CD4-positive, alpha-beta T cell treated with Interferon gamma for 1 hour (primary cell): ENCODE measurements at regions not wholly inside any gene's neighbourhood (a gene's known extent, or its start where the extent isn't known, plus 50 kb on each side); places are given as distances from the start of the nearest gene placed in this dataset.
"Not testable (repeated sequence)": the region's sequence is repeated elsewhere in the genome, so short reads cannot be mapped to it uniquely, and the experiment has no call there.

Experiments
- DNase-seq: peaks from one replicate; pipeline ENCODE4 v3.0.0-alpha.2; 2020

DNA sequence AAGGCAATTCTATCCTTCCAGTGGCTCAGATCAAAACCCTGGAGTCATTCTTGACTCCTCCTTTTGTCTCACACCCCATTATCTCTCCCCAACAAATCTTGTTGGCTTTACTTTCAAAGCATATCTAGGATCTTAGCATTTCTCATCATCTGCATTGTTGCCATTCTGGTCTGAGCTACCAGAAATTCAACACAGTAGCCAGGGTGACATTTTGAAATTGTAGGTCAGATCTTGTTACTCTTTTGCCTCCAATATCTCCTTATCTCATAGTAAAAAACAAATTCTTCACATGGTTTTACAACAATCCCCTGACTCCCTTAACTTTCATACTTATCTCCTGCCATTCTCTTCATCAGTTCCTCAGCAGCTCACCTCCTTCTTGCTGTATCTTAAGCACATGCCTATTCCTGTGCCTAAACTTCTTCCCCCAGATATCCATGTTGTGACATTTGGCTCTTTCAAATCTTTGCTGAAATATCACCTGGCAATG is 115.8 kb downstream of the KLF5 start:
- DNase-seq, result no peak

DNA sequence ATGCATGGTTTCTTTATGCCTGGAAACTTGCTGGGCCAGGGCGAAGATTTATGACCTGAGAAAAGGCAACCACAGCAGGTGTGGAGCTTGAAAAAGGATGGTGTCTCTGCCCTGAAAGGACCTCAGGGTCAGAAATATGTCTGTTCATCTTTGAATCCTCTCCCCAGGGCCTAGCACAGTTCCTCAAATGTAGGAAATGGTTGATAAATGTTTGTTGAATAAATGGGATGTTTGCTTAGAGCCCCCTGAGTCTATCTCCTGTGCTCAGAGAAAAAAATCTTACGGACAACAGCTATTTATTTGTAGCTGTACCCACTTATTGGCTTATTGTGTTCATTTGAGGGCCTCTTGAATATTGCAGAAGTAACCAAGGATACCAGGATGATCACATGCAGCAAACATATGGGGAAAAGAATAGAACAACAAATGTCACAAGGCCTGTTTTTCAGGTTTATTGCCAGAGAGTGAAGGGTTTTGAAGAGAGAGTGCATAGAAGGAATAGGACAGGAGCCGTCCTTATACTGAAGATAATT is 114.5 kb downstream of the KLF5 start:
- DNase-seq, result no peak

DNA sequence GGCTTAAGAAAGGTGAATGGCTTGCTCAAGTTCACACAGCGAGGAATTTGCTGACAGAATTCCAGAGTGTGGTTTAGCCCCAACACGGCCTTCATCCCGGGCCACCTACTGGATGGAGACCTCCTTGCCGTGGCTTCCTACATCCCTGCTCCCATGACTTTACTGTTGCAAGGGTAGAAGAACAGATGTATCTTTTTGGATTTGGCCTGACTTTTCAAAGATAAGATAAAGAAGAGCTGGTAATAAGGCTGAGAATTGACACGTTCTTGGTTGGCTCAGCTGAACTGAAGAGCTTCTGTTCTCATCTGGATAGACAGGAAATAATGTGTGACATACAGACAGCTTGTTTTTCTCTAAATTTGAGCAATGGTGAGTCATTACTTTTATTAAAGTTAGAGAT is 113.1 kb downstream of the KLF5 start:
- no peak for DNase-seq

DNA sequence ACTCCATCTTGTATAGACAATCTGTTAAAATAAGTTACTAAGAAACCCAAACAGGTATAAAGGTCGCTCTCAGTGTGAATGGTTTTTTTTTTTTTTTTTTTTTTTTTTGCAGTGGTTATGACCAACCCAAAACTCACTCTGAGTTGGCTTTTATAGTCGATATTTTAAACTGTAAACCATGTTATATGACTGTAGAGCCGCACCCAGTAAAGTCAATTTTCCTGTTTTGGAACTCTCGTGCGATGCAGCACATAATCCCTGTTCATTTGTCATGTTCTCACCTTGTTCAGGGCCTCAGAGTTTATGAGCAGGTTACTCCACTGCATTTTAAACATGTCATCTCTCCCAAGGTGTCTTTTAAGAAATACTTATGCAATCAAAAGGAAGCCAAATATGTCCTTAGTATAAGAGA is 112.5 kb downstream of the KLF5 start:
- DNase-seq, result no peak

DNA sequence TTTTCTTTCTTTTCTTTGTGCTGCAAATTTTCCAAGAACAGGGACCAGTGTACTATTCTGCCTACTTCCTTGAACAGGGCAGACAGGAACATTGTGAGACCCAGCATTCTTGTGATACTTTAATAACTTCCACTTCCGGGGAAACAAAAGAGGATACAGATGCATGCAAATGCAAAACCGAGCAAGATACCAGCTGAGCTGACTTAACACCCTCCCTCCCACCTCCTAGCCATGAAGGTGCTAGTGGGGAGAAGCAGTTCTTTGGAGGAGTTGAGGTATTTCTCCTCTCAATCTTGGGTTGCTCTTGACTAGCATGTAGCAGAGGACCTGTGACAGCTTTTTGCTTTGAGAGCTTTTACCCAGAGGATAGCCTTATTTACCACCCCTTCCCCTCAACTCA is 111.2 kb downstream of the KLF5 start:
- DNase-seq, result no peak

DNA sequence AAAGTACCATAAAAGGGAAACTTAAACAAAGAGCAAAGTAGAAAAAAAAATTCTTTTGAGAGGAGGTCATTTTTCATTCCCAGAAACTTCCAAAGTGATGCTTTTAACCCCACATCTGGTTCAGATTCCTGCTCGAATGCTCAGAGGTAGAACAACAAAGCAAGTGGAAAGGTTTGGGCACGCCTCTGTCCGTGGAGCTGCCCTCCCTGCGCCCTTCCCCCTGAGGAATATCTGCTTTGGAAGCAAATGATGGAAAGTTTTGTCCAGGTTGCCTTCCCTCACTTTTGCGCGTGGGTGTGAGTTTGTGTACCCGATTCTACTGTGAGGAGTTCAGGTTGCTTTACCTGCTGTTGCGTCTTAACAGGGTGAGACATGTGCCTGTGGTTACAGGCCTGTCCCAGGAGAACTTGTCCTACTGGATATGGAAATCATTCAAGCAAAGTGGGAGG is 110.2 kb downstream of the KLF5 start:
- no peak for DNase-seq

DNA sequence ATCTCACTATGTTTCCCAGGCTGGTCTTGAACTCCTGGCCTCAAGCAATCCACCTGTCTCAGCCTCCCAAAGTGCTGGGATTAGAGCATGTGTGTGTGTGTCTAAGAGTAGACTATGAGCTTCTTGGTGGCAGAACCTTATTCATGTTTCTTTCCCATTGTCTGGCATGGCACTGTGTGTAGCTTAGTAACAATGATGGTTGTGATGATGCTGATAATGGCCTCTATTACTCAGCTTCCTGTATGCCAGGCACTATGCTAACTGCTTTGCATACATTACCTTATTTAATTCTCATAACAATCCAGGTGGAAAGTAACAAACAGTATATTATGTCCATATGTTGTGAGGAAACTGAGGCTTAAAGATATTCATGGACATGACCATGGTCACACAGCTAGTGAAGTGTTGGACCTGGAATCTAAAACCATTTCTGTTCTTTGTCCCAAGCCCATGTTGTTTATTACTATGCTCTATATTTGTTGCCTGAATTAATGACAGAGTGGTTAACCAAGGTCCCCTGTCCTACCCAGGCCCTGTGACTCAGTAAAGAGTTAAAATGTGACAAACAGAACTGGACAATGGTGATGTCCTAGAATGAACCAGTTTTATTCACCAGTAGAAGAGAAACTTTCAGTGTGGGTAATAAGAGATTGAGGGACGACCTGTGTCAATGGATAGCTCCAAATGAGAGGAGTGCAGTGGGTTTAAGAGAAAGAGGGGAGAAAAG is 109.6 kb downstream of the KLF5 start:
- no peak for DNase-seq

DNA sequence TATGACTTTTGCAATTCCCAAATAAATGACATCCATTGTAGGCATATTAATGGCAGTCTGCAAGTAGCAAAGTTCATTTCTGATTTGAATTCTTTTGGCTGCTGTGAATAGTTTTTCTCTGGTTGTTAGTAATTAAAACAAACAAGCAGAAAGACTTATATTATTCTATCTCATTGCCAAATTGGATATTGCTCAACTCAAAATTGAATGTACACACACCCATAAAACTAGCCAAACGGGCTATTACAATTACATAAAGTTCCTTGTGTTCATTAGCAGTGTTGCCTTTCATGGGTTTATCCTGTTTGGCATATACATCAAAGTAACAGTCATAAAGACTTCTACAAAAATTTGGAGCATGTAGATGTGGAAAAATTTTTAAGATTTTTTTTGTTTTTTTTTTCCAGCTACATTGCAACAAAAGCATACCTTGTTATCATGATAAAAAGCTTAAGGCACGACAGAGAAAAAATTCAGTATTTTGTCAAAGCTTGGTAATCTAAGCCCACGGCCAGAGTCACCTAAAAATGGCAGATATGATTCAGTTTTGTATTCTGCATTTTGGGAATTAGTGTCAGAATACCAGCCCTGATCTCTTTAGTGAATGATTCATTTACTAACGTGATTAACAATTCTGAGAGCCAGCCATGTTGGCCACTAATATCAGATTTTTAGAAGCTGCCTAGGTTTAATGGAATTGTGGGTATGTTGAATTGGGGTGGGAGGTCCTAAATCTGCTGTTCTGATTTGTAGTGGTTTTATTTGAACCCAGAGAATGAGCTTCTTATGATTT is 108.4 kb downstream of the KLF5 start:
- no peak for DNase-seq

DNA sequence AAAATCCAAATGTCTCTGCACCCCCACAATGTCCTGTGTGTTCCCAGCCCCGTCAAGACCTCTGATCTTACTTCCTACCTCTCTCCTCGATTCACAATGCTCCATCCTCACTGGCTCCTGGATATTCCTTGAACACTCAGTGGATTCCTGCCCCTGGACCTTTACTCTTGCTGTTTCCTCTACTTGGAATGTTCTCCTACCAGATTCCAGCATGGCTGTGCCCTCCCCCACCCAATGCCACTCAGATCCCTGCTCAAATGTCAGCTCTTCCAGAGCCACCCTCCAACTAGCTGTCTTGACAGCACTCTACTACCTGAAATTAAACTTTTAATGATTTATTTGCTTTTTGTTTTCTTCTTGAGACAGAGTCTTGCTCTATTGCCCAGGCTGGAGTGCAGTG is 107.4 kb downstream of the KLF5 start:
- no peak for DNase-seq

DNA sequence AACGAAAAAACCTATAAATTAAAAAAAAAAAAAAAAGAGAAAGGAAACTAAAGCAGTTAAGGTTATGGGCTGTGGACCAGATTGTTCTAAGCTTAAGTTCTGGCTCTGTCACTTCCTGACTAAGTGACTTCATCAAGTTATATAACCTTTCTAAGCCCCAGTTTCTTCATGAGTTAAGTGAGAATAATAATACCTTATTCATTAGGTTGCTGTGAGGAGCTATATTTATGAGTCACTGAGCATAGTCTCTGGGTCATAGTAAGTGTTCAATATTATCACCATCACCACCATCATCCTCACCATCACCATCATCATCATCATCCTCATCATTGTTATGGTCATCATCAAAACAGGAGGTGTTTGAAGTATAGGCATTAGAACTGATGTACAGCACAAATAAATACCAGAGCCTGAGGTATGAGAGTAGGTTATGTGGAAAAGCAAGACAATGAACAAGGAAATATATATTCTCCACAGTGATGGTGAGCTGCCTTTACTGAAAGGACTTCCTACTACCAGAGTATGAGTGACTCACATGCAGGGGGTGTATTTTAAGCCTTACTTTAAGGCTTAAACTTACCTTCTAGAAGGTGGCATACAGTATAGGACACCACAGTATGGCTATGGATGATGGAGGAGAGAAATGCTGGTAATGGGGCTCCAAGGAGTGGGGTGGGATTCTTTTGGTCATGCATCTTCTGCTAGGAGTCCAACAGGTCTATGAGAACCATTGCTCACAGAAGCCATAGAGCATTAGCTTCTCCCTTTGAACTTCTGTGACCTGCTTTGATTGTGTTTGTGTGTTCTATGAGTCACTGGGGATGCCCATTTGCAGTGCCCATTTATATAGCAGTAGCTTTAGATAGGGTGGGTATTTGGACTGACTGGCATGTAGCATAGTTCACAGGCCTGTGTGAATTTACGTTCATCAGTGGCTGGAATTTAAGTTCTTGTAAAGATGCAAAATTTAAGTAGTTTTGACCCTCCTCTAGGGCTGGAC is 104.4 kb downstream of the KLF5 start:
- no peak for DNase-seq

DNA sequence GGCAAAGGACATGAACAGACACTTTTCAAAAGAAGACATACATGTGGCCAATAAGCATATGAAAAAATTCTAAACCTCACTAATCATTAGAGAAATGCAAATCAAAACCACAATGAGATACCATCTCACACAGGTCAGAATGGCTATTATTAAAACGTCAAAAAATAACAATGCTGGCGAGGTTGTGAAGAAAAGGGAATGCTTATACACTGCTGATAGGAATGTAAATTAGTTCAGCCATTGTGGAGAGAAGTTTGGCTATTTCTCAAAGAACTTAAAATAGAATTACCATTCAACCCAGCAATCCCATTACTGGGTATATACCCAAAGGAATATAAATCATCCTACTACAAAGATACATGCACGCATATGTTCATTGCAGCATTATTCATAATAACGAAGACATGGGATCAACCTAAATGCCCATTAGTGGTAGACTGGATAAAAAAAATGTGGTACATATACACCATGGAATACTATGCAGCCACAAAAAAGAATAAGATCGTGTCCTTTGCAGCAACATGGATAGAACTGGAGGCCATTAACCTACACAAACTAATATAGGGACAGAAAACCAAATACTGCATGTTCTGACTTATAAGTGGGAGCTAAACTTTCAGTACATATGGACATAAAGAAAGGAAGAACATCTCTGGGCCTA is 101.7 kb downstream of the KLF5 start:
- DNase-seq, result not testable (repeated sequence)

DNA sequence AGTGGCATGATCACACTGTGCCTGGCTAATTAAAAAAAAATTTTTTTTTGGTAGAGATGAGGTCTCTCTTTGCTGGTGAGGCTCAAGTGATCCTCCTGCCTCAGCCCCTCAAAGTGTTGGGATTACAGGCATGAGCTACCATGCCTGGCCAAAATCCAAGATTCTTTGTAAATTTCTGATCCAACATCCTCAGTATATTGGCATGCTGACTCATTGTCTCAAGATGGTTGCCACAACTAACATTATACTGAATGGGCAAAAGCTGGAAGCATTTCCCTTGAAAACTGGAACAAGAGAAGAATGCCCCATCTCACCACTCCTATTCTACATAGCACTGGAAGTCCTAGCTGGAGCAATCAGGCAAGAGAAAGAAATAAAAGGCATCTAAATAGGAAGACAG is 100.0 kb downstream of the KLF5 start:
- DNase-seq, result no peak

DNA sequence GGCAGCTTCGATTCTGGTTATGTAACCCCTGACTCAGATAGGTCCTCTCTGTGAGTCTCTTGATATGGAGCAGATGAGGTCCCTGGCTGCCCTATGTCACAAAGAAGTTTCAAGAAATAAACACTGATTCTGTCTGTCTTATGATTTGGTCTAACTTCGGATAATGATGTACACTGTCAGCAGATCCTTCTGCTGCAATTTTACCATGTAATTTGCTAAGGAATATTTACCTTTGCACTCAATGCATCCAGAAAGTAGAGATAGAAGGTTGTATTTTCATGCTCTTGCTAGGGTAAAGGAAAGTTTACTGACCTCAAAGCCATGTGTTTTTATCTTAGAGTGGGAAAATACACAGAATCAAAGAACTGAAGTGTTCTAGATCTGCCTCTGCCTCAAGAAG is 98.2 kb downstream of the KLF5 start:
- DNase-seq, result no peak

DNA sequence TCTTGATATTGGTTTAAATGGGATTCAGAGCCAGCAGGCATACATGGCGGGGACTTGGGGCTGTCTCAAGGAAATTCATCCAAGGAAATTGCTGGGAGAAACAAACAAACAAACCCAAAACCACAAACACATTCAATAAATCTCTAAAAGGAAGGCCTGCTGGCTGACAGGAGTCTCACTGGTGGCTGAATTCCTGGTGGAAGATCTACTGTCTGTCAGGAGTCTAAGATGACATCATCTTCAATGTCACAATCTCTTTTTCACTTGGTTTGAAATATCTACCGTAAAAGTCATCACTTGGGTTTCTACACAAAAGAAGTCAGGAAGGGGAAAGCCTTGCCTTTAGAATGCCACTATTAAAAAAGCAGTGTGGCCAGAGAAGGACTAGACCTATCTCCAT is 87.9 kb downstream of the KLF5 start:
- DNase-seq, result no peak

DNA sequence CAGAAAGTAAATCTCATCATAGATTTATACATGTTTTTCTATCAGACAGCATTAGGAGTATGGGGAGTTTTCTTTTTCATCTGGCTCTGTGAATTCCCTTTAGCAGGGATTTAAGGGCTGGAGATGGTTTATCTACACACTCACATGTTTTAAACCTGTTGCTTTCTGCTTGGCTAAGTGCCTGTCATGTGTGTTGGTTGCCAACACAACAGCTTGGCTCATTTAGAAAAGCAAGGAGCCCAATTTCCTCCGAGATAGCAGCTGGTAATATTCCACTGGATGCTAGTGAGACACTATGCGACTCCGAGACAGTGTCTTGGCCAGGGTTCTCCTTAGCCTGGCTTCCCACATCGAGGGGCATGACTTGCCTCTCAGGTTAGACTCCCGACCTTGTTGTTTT is 83.3 kb downstream of the KLF5 start:
- DNase-seq, result no peak

DNA sequence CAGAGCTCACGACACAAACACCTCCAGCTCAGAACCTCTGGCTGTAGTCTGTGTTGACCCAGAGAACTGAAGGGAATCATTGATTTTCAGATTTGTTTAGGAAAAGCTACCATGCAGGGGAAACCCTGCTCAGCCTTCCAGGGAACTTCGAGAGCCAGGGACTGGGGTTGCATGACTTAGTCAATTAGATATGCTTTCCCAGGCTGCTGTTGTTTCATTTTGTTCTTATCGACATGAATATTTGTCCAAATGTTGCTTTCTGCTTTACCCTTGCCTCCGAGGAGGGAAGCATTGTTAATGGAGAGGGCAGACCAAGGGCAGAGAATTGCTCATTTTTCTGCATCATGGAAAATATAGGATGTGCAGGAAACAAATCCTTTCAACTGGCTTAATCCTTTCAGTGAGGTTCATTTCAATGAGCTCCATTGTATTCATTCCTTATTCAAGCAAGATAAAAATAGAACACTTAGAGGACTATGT is 82.5 kb downstream of the KLF5 start:
- DNase-seq, result no peak

DNA sequence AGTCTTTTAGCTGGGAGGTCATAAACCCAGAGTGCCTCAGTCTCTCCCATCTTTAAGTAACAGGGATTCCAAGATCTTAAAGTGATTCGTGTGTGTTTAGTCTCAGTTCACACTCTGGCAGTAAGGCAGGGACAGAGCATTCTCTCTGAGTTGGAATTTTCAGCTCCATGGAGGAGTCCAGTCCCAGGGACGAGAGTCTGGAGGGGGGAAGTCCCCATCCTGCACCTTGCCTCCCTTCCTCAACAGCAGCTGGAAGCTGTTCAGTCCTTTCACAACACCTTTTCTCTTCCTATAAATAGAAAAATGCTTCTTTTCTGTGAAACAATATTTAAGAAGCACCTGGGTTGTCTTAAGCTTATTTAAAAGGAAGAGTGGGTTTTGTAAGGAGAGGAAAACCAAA is 82.0 kb downstream of the KLF5 start:
- no peak for DNase-seq

DNA sequence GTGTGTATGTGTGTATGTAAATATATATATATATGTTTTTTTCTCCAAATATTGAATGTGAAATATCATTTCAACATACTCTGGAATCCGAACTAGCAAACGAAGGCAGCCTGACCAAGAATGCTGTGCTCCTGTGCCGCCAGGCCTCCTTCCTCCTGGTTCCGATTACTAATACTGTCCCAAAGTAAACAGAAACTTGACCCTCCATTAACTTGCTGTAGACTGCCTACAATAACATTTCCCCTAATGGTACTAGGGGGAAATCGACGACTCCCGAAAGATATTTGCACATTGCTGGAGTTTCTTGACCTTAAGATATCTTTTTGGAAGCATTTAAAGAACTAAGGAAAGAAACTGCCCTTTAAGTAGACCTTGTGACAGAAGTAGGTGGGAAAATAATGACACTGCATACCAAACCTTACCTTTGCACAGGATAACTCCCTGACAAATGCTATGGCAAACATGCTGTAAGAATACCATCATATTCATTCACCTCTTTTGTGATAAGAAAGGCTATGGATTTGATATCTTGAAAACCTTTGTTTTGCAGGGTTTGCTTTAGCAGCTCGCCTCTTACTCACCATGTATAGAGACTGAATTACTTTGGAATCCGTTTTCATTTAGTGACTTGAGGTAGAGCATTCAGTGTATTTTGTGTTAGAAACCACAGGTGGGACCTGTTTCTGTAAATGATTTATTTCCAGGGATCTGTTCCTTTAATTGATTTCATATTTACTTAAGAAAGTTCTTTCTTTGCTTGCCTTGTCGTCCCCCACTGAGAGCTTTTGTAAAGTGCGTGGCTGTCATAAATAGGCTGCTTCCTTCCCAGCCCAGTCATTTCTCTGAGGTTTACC is 80.1 kb downstream of the KLF5 start:
- no peak for DNase-seq

DNA sequence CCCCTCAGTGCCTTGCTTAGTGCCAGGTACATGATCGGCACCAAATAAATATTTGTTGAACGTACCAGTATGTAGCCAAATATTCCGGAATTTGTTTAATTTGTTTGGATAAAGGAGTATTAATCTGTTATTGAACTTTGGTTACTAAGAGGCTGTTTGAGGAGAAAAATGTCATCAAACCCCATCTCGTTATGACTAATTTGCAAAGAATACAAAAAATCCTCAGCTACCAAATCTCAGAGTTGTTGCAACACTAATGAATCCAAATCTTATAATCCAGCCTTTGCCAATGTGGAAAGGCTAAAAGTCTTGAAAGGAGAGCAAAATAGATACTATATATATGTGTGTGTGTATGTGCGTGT is 79.5 kb downstream of the KLF5 start:
- DNase-seq, result no peak

DNA sequence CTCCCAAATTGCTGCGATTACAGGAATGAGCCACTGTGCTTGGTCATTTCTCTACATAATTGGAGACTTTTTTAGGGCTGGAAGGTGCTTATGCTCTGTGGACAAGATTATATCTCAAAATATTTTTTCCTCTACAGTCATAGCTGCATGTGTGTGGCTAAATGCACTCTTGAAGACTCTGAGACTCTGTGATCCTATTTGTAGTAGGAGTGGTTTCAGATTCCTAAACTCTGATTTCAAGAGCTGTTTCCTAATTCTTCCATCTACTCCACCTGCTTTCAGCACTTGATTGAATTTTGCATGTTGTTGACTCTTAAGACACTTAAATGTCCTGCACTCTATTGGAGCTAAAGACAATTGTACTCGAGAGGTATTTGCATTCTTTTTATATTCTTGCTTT is 78.0 kb downstream of the KLF5 start:
- DNase-seq, result no peak

DNA sequence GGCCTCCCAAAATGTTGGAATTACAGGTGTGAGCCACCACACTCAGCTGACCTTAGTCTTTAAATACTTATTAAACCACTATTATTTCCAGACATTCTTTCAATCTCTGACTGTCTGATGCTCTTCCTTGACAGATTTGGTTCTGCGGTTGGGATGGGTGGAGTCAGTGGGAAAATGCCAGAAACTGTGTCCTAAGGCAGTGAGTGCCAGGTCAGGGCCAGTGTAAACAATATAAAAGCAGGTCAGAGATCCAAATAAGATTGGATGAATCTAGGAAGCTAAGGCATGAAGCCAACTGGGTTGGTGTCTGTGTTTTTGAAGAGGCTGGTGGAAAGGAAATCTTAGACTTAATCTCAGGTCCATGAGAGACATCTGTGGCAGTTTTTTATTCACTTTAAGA is 74.7 kb downstream of the KLF5 start:
- DNase-seq, result no peak
